GM20431 (cell line): ENCODE measurements at regions not wholly inside any gene's neighbourhood (a gene's known extent, or its start where the extent isn't known, plus 50 kb on each side); places are given as distances from the start of the nearest gene placed in this dataset.
"Not testable (repeated sequence)": the region's sequence is repeated elsewhere in the genome, so short reads cannot be mapped to it uniquely, and the experiment has no call there.

Experiments
- in situ Hi-C: fragments of 300-500 bp; cut with MseI, MboI; formaldehyde crosslinking; loops from one replicate; pipeline ENCODE4 v1.15.0; 2020; ENCODE audit warnings: low sequenced_read_pairs; ENCODE audit not compliant: unreplicated experiment

GRCh38 chr4:160364217-160364616, 1261.3 kb downstream of the RAPGEF2 start:
- in situ Hi-C loops, result no loop called here

GRCh38 chr4:160364665-160365064, 1261.8 kb downstream of the RAPGEF2 start:
- in situ Hi-C loops, result not testable (repeated sequence)

- in situ Hi-C loops, result not testable (repeated sequence)
Observed at GRCh38 chr4:160365383-160365782, 1262.5 kb downstream of the RAPGEF2 start.

GRCh38 chr4:160370046-160370445, 1267.2 kb downstream of the RAPGEF2 start:
- in situ Hi-C loops, result no loop called here

GRCh38 chr4:160371446-160371845, 1268.6 kb downstream of the RAPGEF2 start:
- in situ Hi-C loops, result no loop called here

GRCh38 chr4:160372390-160372789, 1269.5 kb downstream of the RAPGEF2 start:
- in situ Hi-C loops, result no loop called here

- in situ Hi-C loops, result no loop called here
Observed at GRCh38 chr4:160373911-160374310, 1271.0 kb downstream of the RAPGEF2 start.

- in situ Hi-C loops, result no loop called here
Observed at GRCh38 chr4:160375772-160376452, 1273.0 kb downstream of the RAPGEF2 start.

GRCh38 chr4:160386846-160387245, 1284.0 kb downstream of the RAPGEF2 start:
- in situ Hi-C loops, result no loop called here

GRCh38 chr4:160399826-160400225, 1296.9 kb downstream of the RAPGEF2 start:
- in situ Hi-C loops, result no loop called here

GRCh38 chr4:160403081-160403480, 1300.2 kb downstream of the RAPGEF2 start:
- in situ Hi-C loops, result no loop called here

GRCh38 chr4:160406263-160406825, 1303.5 kb downstream of the RAPGEF2 start:
- in situ Hi-C loops, result no loop called here

- in situ Hi-C loops, result no loop called here
Observed at GRCh38 chr4:160414496-160414895, 1311.6 kb downstream of the RAPGEF2 start.

- in situ Hi-C loops, result no loop called here
Observed at GRCh38 chr4:160423879-160424451, 1321.1 kb downstream of the RAPGEF2 start.

GRCh38 chr4:160426233-160426632, 1323.4 kb downstream of the RAPGEF2 start:
- in situ Hi-C loops, result no loop called here

- in situ Hi-C loops, result no loop called here
Observed at GRCh38 chr4:160450876-160451275, 1348.0 kb downstream of the RAPGEF2 start.

GRCh38 chr4:160481696-160482690, 1379.1 kb downstream of the RAPGEF2 start:
- in situ Hi-C loops, result not testable (repeated sequence)

- in situ Hi-C loops, result no loop called here
Observed at GRCh38 chr4:160485071-160485687, 1382.3 kb downstream of the RAPGEF2 start.

GRCh38 chr4:160492181-160492580, 1389.3 kb downstream of the RAPGEF2 start:
- in situ Hi-C loops, result no loop called here

- in situ Hi-C loops, result no loop called here
Observed at GRCh38 chr4:160493206-160493605, 1390.3 kb downstream of the RAPGEF2 start.
